GM23338 (cell line): ENCODE measurements at regions not wholly inside any gene's neighbourhood (a gene's known extent, or its start where the extent isn't known, plus 50 kb on each side); places are given as distances from the start of the nearest gene placed in this dataset.

ENCODE experiments used
- ATAC-seq: fragments of 200-7000 bp; cut with Tn5 transposase; 3 replicates; pipeline ENCODE4 v1.9.1; 2020
- DNase-seq: peaks from one replicate; pipeline ENCODE4 v3.0.0-alpha.2; 2015; ENCODE audit warnings: low spot score
- H2AFZ ChIP-seq: fragments of 200-600 bp; sonication (generic); 2 replicates; pipeline ENCODE4 v1.8.0; 2016; ENCODE audit warnings: antibody characterized with exemption, mild to moderate bottlenecking, moderate library complexity
- H3F3A ChIP-seq: fragments of 200-600 bp; sonication (generic); replicated peaks from 2 replicates; pipeline ENCODE4 v1.8.0; 2017; ENCODE audit warnings: antibody characterized with exemption, mixed run types, low read depth
- H3K27ac ChIP-seq: fragments of 200-600 bp; sonication (generic); 2 replicates; pipeline ENCODE4 v1.6.1; 2016; ENCODE audit warnings: low read depth
- H3K27me3 ChIP-seq: fragments of 200-600 bp; sonication (generic); 2 replicates; pipeline ENCODE4 v1.8.0; 2016; ENCODE audit warnings: mild to moderate bottlenecking, mixed run types, moderate library complexity; ENCODE audit not compliant: insufficient read depth
- H3K36me3 ChIP-seq: fragments of 200-600 bp; sonication (generic); 2 replicates; pipeline ENCODE4 v1.8.0; 2016; ENCODE audit warnings: mild to moderate bottlenecking; ENCODE audit not compliant: insufficient read depth
- H3K4me1 ChIP-seq: fragments of 200-600 bp; sonication (generic); 2 replicates; pipeline ENCODE4 v1.8.0; 2016; ENCODE audit warnings: mild to moderate bottlenecking, moderate library complexity; ENCODE audit not compliant: insufficient read depth
- H3K4me2 ChIP-seq: fragments of 200-600 bp; sonication (generic); 2 replicates; pipeline ENCODE4 v1.7.1; 2017; ENCODE audit warnings: mixed run types
- H3K4me3 ChIP-seq: fragments of 200-600 bp; sonication (generic); 2 replicates; pipeline ENCODE4 v1.6.1; 2016; ENCODE audit warnings: mixed run types
- H3K79me2 ChIP-seq: fragments of 200-600 bp; sonication (generic); replicated peaks from 2 replicates; pipeline ENCODE4 v1.8.0; 2017; ENCODE audit warnings: mild to moderate bottlenecking; ENCODE audit not compliant: insufficient read depth
- H3K9me2 ChIP-seq: fragments of 200-600 bp; sonication (generic); 2 replicates; pipeline ENCODE4 v1.8.0; 2017; ENCODE audit not compliant: insufficient read depth
- H4K20me1 ChIP-seq: fragments of 200-600 bp; sonication (generic); replicated peaks from 2 replicates; pipeline ENCODE4 v1.8.0; 2017; ENCODE audit warnings: mild to moderate bottlenecking; ENCODE audit not compliant: insufficient read depth
- H3K27ac Mint-ChIP-seq: 2 replicates; pipeline ENCODE4 v1.8.0; 2020; ENCODE audit warnings: inconsistent platforms, mild to moderate bottlenecking, moderate library complexity, mixed read lengths
- H3K27me3 Mint-ChIP-seq: 3 replicates; pipeline ENCODE4 v1.8.0; 2022; ENCODE audit warnings: low read depth, mild to moderate bottlenecking, moderate library complexity, mixed read lengths, inconsistent platforms; ENCODE audit not compliant: insufficient read depth, poor library complexity
- H3K36me3 Mint-ChIP-seq: 3 replicates; pipeline ENCODE4 v1.8.0; 2021; ENCODE audit warnings: low read depth, mild to moderate bottlenecking, inconsistent platforms, moderate library complexity, mixed read lengths
- H3K4me1 Mint-ChIP-seq: 3 replicates; pipeline ENCODE4 v1.8.0; 2020; ENCODE audit warnings: mild to moderate bottlenecking, inconsistent platforms, mixed read lengths
- H3K4me3 Mint-ChIP-seq: 3 replicates; pipeline ENCODE4 v1.8.0; 2021; ENCODE audit warnings: moderate library complexity, mild to moderate bottlenecking, inconsistent platforms, mixed read lengths
- H3K9me3 Mint-ChIP-seq: 3 replicates; pipeline ENCODE4 v1.8.0; 2020; ENCODE audit warnings: moderate library complexity, mild to moderate bottlenecking, inconsistent platforms, mixed read lengths
- CREB1 ChIP-seq: fragments of 250-450 bp; sonication (Bioruptor Pico); IDR thresholded peaks from 2 replicates; pipeline ENCODE4 v1.5.0; 2020; ENCODE audit warnings: low read depth, mild to moderate bottlenecking, moderate library complexity
- ETS1 ChIP-seq: IDR thresholded peaks from 2 replicates; pipeline ENCODE4 v1.6.1; 2016; ENCODE audit warnings: antibody characterized with exemption
- EZH2 ChIP-seq: fragments of 200-600 bp; sonication (generic); IDR thresholded peaks from one replicate; pipeline ENCODE4 v1.8.0; 2017; ENCODE audit warnings: antibody characterized with exemption, mild to moderate bottlenecking, low read depth; ENCODE audit not compliant: unreplicated experiment
- JUNB ChIP-seq: IDR thresholded peaks from one replicate; pipeline ENCODE4 v1.6.1; 2016; ENCODE audit warnings: antibody characterized with exemption; ENCODE audit not compliant: unreplicated experiment
- NANOG ChIP-seq: IDR thresholded peaks from 2 replicates; pipeline ENCODE4 v1.6.1; 2016; ENCODE audit warnings: antibody characterized with exemption, borderline replicate concordance
- POLR2AphosphoS5 ChIP-seq: IDR thresholded peaks from 2 replicates; pipeline ENCODE4 v1.6.1; 2016; ENCODE audit warnings: antibody characterized with exemption, low read depth
- ZNF114 ChIP-seq: fragments of 250-450 bp; sonication (Bioruptor Pico); IDR thresholded peaks from 2 replicates; pipeline ENCODE4 v1.5.0; 2020; ENCODE audit warnings: mild to moderate bottlenecking, moderate library complexity
- ZNF331 ChIP-seq: fragments of 250-450 bp; sonication (Bioruptor Pico); IDR thresholded peaks from 2 replicates; pipeline ENCODE4 v1.5.0; 2020; ENCODE audit warnings: low read depth, mild to moderate bottlenecking, moderate library complexity

- peaks cover 56% of the 10 kb centered on the region for H3K4me1 Mint-ChIP-seq
- peaks cover 28% of the 10 kb centered on the region for H3K79me2 ChIP-seq
- peak overlapping the region; percentile 95 for H3K27ac ChIP-seq
- H3K27ac Mint-ChIP-seq: peak overlapping the region; percentile 98
- peaks cover 15% of the 10 kb centered on the region for H3K27me3 Mint-ChIP-seq
- TF ChIP-seq EZH2 (no peak), POLR2AphosphoS5 (peak; percentile 28; the same call in 1 of the 2 replicates), CREB1 (CRISPR knock-in tag) (0 out of 2 replicates have a peak, but pooled peaks have one; percentile 20)
- no peaks in the 10 kb centered on the region for H3F3A ChIP-seq
- DNase-seq: peak; percentile 62
- H3K4me1 ChIP-seq: peaks cover 42% of the 10 kb centered on the region
- peak overlapping the region; percentile 93 for H3K4me2 ChIP-seq
- peak overlapping the region; percentile 82 for H3K4me3 ChIP-seq
- H3K36me3 Mint-ChIP-seq: peaks cover 21% of the 10 kb centered on the region
- peak; percentile 18 for ATAC-seq
- H3K9me2 ChIP-seq: no peaks in the 10 kb centered on the region
- peak overlapping the region; percentile 88 for H3K4me3 Mint-ChIP-seq
- H2AFZ ChIP-seq: no peak overlapping the region
- H4K20me1 ChIP-seq: 0 out of 2 replicates have a peak, but pooled peaks cover 8% of the 10 kb centered on the region
- peaks cover 12% of the 10 kb centered on the region for H3K9me3 Mint-ChIP-seq
- no peaks in the 10 kb centered on the region for H3K36me3 ChIP-seq
- H3K27me3 ChIP-seq: no peaks in the 10 kb centered on the region
These were observed 202.1 kb upstream of the NFE2L3 start for GRCh38 chr7:25949736-25950487.

- 0 out of 2 replicates have a peak, but pooled peaks cover 8% of the 10 kb centered on the region for H4K20me1 ChIP-seq
- TF ChIP-seq NANOG (no peak), CREB1 (CRISPR knock-in tag) (peak; percentile 38)
- H3K4me3 ChIP-seq: peak overlapping the region; percentile 82
- ATAC-seq (peak; percentile 63), DNase-seq (peak; percentile 97)
- no peaks in the 10 kb centered on the region for H3K27me3 ChIP-seq
- H3F3A ChIP-seq: no peaks in the 10 kb centered on the region
- H3K9me3 Mint-ChIP-seq: peaks cover 13% of the 10 kb centered on the region
- H3K4me1 Mint-ChIP-seq: peaks cover 48% of the 10 kb centered on the region
- peaks cover 28% of the 10 kb centered on the region for H3K79me2 ChIP-seq
- H3K4me2 ChIP-seq: peak overlapping the region; percentile 93
- no peaks in the 10 kb centered on the region for H3K36me3 ChIP-seq
- H3K36me3 Mint-ChIP-seq: peaks cover 21% of the 10 kb centered on the region
- no peaks in the 10 kb centered on the region for H3K9me2 ChIP-seq
- peak overlapping the region; percentile 95 for H3K27ac ChIP-seq
- H3K4me1 ChIP-seq: peaks cover 42% of the 10 kb centered on the region
- H2AFZ ChIP-seq: no peak overlapping the region
- H3K27me3 Mint-ChIP-seq: peaks cover 11% of the 10 kb centered on the region
- H3K4me3 Mint-ChIP-seq: peak overlapping the region; percentile 88
- H3K27ac Mint-ChIP-seq: peak overlapping the region; percentile 98
These were observed 201.2 kb upstream of the NFE2L3 start for GRCh38 chr7:25950488-25951413.

GRCh38 chr7:25951414-25952260 lies 200.4 kb upstream of the NFE2L3 start:
- Histone ChIP-seq H3K4me1 (peaks cover 42% of the 10 kb centered on the region), H3K9me2 (no peaks in the 10 kb centered on the region), H3K4me3 (peak overlapping the region; percentile 64), H4K20me1 (0 out of 2 replicates have a peak, but pooled peaks cover 8% of the 10 kb centered on the region), H3K36me3 (no peaks in the 10 kb centered on the region), H3K4me2 (peak overlapping the region; percentile 84), H3K27ac (peak overlapping the region; percentile 78), H3K79me2 (peaks cover 28% of the 10 kb centered on the region), H3K27me3 (no peaks in the 10 kb centered on the region), H3F3A (no peaks in the 10 kb centered on the region), H2AFZ (no peak overlapping the region)
- ATAC-seq (peak; percentile 37), DNase-seq (peak; percentile 44)
- Mint-ChIP-seq H3K9me3 (peaks cover 13% of the 10 kb centered on the region), H3K4me1 (peaks cover 48% of the 10 kb centered on the region), H3K36me3 (peaks cover 21% of the 10 kb centered on the region), H3K27me3 (peaks cover 12% of the 10 kb centered on the region), H3K27ac (peak overlapping the region; percentile 81), H3K4me3 (peak overlapping the region; percentile 74)
- TF ChIP-seq JUNB (no peak), ETS1 (no peak), ZNF114 (CRISPR knock-in tag) (no peak), NANOG (no peak), ZNF331 (CRISPR knock-in tag) (no peak), POLR2AphosphoS5 (peak; percentile 70), CREB1 (CRISPR knock-in tag) (no peak), EZH2 (no peak)
